Peyer's patch (tissue), 4 donors: ENCODE measurements at regions not wholly inside any gene's neighbourhood (a gene's known extent, or its start where the extent isn't known, plus 50 kb on each side); places are given as distances from the start of the nearest gene placed in this dataset.

Experiments
- CTCF ChIP-seq, 6 experiments: fragments of 450-650 bp in 4 of 6; fragments of 200-600 bp in 2 of 6; sonication (generic) in 1 of 6; IDR thresholded peaks; one replicate each; pipeline ENCODE4 v1.5.1; 2017 to 2019; ENCODE audit warnings: antibody characterized with exemption in 6 of 6, mild to moderate bottlenecking in 3 of 6, moderate library complexity in 1 of 6
- POLR2A ChIP-seq, 2 donors: fragments of 450-650 bp; IDR thresholded peaks; one replicate each; pipeline ENCODE4 v1.5.1; 2017; ENCODE audit warnings: antibody characterized with exemption in 2 of 2, mild to moderate bottlenecking in 2 of 2, moderate library complexity in 2 of 2

GRCh38 chr5:10059980-10060379 is 189.7 kb downstream of the ATPSCKMT start:
- TF ChIP-seq CTCF (IDR thresholded peaks at IDR 0.05) (no peak), POLR2A (IDR thresholded peaks at IDR 0.05) (no peak)
